ENCODE measurements at regions not wholly inside any gene's neighbourhood (a gene's known extent, or its start where the extent isn't known, plus 50 kb on each side); places are given as distances from the start of the nearest gene placed in this dataset.

GRCh38 chr4:71202705-71203104 is 136.1 kb upstream of the SLC4A4 start:
- no peak for TF ChIP-seq POLR2AphosphoS5 (IDR thresholded peaks at IDR 0.05)
- no peak for TF ChIP-seq CTCF (IDR thresholded peaks at IDR 0.05)
- TF ChIP-seq EP300 (IDR thresholded peaks at IDR 0.05; ENCODE audit: low read depth), result no peak
